Suprapubic skin (tissue), 4 donors: ENCODE measurements at regions not wholly inside any gene's neighbourhood (a gene's known extent, or its start where the extent isn't known, plus 50 kb on each side); places are given as distances from the start of the nearest gene placed in this dataset.

Experiments
- DNase-seq, 2 donors: peaks; one replicate each; pipeline ENCODE4 v3.0.0-alpha.2; 2019; ENCODE audit warnings: low spot score in 2 of 2
- H3K27ac ChIP-seq: fragments of 200-600 bp; sonication (generic); one replicate; pipeline ENCODE4 v1.5.1; 2019
- H3K27me3 ChIP-seq: fragments of 200-600 bp; sonication (generic); one replicate; pipeline ENCODE4 v1.5.1; 2019
- H3K36me3 ChIP-seq: fragments of 200-600 bp; sonication (generic); one replicate; pipeline ENCODE4 v1.5.1; 2019
- H3K4me1 ChIP-seq: fragments of 200-600 bp; sonication (generic); one replicate; pipeline ENCODE4 v1.5.1; 2019
- H3K4me3 ChIP-seq: fragments of 200-600 bp; sonication (generic); one replicate; pipeline ENCODE4 v1.5.1; 2019; ENCODE audit warnings: mild to moderate bottlenecking
- H3K9me3 ChIP-seq: fragments of 200-600 bp; sonication (generic); one replicate; pipeline ENCODE4 v1.5.1; 2019
- CTCF ChIP-seq, 2 donors: fragments of 200-600 bp in 1 of 2; fragments of 450-650 bp in 1 of 2; sonication (generic) in 1 of 2; IDR thresholded peaks; one replicate each; pipeline ENCODE4 v1.5.1; 2016 to 2019; ENCODE audit warnings: antibody characterized with exemption in 2 of 2, mild to moderate bottlenecking in 1 of 2, moderate library complexity in 1 of 2
- EP300 ChIP-seq: sonication (generic); formaldehyde crosslinking; IDR thresholded peaks from one replicate; pipeline ENCODE4 v1.6.1; 2017; ENCODE audit warnings: antibody characterized with exemption
- POLR2A ChIP-seq, 2 donors: fragments of 450-650 bp; IDR thresholded peaks; one replicate each; pipeline ENCODE4 v1.6.1; 2017; ENCODE audit warnings: antibody characterized with exemption in 2 of 2, mild to moderate bottlenecking in 2 of 2, moderate library complexity in 2 of 2
- POLR2AphosphoS5 ChIP-seq, 3 donors: sonication (generic); formaldehyde crosslinking; IDR thresholded peaks; one replicate each; pipeline ENCODE4 v1.6.1; 2017; ENCODE audit warnings: antibody characterized with exemption in 3 of 3
- WGBS: methylation state at CpG from one replicate; pipeline ENCODE4 v1.1.5; 2018; 5-methylcytosine and 5-hydroxymethylcytosine counted together

GRCh38 chr2:20513946-20514345, 67.1 kb downstream of the RHOB start:
- TF ChIP-seq POLR2AphosphoS5 (IDR thresholded peaks at IDR 0.05) (no peak), CTCF (IDR thresholded peaks at IDR 0.05) (no peak), POLR2A (IDR thresholded peaks at IDR 0.05) (no peak), EP300 (no peak)
- no peaks in the 10 kb centered on the region for H3K36me3 ChIP-seq
- H3K4me1 ChIP-seq = peaks cover 49% of the 10 kb centered on the region
- no peak overlapping the region for H3K4me3 ChIP-seq
- H3K27ac ChIP-seq = no peak overlapping the region
- DNase-seq = peak in 1 of 2 donors; percentile 53
- no peaks in the 10 kb centered on the region for H3K9me3 ChIP-seq
- no peaks in the 10 kb centered on the region for H3K27me3 ChIP-seq
- 92% methylated on average over 7 of the region's 7 CpGs for WGBS

- TF ChIP-seq CTCF (IDR thresholded peaks at IDR 0.05) (no peak), EP300 (no peak), POLR2AphosphoS5 (IDR thresholded peaks at IDR 0.05) (no peak), POLR2A (IDR thresholded peaks at IDR 0.05) (no peak)
- Histone ChIP-seq H3K36me3 (no peaks in the 10 kb centered on the region), H3K27me3 (no peaks in the 10 kb centered on the region), H3K4me3 (no peak overlapping the region), H3K27ac (peak overlapping the region; percentile 78), H3K9me3 (no peaks in the 10 kb centered on the region), H3K4me1 (peaks cover 41% of the 10 kb centered on the region)
- 88% methylated on average over 8 of the region's 8 CpGs for WGBS
- peak in 1 of 2 donors; percentile 75 for DNase-seq
Observed at GRCh38 chr2:20514596-20515269, 67.9 kb downstream of the RHOB start.

GRCh38 chr2:20515290-20516220, 68.7 kb downstream of the RHOB start:
- no peak for TF ChIP-seq POLR2AphosphoS5 (IDR thresholded peaks at IDR 0.05)
- TF ChIP-seq CTCF (IDR thresholded peaks at IDR 0.05) = no peak
- TF ChIP-seq EP300 = no peak
- no peak for TF ChIP-seq POLR2A (IDR thresholded peaks at IDR 0.05)
- 90% methylated on average over 14 of the region's 14 CpGs for WGBS

GRCh38 chr2:20516291-20516645, 69.4 kb downstream of the RHOB start:
- Histone ChIP-seq H3K4me3 (no peak overlapping the region), H3K27ac (peak overlapping the region; percentile 78), H3K4me1 (peaks cover 28% of the 10 kb centered on the region), H3K27me3 (no peaks in the 10 kb centered on the region), H3K36me3 (no peaks in the 10 kb centered on the region), H3K9me3 (no peaks in the 10 kb centered on the region)
- WGBS = 92% methylated on average over 2 of the region's 2 CpGs
- DNase-seq = peak in 1 of 2 donors; percentile 19
- no peak for TF ChIP-seq POLR2AphosphoS5 (IDR thresholded peaks at IDR 0.05)

More at GRCh38 chr2:20515290-20516220, 68.7 kb downstream of the RHOB start:
- no peaks in the 10 kb centered on the region for H3K36me3 ChIP-seq
- no peaks in the 10 kb centered on the region for H3K9me3 ChIP-seq
- peak overlapping the region; percentile 78 for H3K27ac ChIP-seq
- H3K4me1 ChIP-seq = peaks cover 35% of the 10 kb centered on the region
- H3K27me3 ChIP-seq = no peaks in the 10 kb centered on the region
- H3K4me3 ChIP-seq = no peak overlapping the region
- DNase-seq = peak in 1 of 2 donors; percentile 61

DNA sequence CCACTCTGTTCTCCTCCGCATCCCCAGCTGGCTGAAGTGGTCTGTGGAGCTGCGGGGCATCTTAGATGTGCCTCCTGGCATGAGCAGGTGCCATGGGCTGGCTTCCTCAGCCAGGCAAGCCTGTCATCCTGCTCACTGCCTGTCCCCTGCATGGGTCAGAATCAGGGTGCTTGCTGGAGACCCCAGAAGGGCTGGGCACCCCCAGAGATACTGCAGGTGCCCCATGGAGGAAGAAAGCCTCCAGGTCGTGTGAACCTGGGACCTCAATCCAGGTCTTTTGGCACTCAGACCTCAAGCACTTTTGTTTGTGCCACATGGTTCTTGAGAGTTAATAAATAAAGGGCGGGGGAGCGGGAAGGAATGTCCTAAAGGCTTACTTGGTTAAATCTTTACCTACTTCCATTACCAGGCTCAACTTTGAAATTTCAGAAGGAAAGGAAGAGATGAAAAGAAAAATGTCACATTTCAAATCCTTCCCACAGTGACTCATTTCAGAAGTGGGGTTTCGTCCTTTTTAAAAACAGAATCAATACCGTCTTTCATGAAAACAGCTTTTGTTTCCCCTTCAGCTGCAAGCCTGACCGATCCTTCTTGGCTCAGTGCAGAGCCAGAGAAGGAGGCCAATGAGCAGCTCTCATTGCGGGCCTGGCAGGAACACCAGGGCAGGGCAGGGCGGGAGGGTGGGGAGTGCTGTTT, 69.9 kb downstream of the RHOB start:
- WGBS = 47% methylated on average over 10 of the region's 10 CpGs
- no peaks in the 10 kb centered on the region for H3K36me3 ChIP-seq
- no peaks in the 10 kb centered on the region for H3K27me3 ChIP-seq
- DNase-seq = no peak
- peak overlapping the region; percentile 78 for H3K27ac ChIP-seq
- H3K4me3 ChIP-seq = no peak overlapping the region
- no peak for TF ChIP-seq POLR2A (IDR thresholded peaks at IDR 0.05)
- TF ChIP-seq EP300 = no peak
- no peak for TF ChIP-seq CTCF (IDR thresholded peaks at IDR 0.05)
- H3K9me3 ChIP-seq = no peaks in the 10 kb centered on the region
- peaks cover 27% of the 10 kb centered on the region for H3K4me1 ChIP-seq
